Pulmonary artery endothelial cell (primary cell): ENCODE measurements at regions not wholly inside any gene's neighbourhood (a gene's known extent, or its start where the extent isn't known, plus 50 kb on each side); places are given as distances from the start of the nearest gene placed in this dataset.
"Not testable (repeated sequence)": the region's sequence is repeated elsewhere in the genome, so short reads cannot be mapped to it uniquely, and the experiment has no call there.

ENCODE experiments used
- DNase-seq: peaks from one replicate; pipeline ENCODE4 v3.0.0-alpha.2; 2011; ENCODE audit warnings: low read depth, low spot score

DNA sequence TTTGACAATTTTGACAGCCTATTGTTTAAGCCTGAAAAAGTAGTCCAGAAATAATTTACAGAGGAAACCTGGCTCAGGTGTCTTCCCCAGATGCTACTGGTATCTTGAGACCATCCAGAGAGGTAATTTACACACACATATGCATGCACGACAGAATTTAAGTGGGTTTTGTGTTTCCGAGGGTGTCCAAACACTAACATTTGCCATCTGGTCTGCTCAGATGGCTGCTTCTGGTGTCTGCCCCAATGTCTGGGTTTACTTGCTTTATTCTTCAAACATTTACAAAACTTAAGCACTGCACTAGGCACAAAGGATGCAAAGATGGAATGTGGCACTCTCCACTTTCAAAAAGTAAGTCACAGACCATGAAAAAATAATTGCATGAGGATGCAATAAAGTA lies 226.6 kb upstream of the EGLN3 start:
- DNase-seq = no peak

DNA sequence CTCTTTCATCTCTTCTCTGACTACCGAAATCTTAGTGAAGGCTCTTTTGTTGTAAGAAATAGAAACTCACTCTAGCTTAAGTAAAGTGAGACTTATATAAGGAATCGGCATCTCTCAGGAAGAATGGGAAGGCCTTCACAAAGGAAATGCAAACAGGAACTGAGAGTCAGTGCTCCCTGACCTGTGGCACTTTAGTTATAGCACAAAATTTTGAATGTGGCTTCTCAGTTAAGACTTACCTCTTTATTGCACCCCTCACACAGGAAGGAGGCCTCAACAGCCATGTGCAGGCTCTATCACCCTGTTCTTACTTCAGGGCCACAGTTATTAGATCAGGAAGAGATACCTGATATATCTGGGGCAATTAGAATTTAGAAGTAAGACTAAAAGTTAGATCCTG lies 224.7 kb upstream of the EGLN3 start:
- no peak for DNase-seq

DNA sequence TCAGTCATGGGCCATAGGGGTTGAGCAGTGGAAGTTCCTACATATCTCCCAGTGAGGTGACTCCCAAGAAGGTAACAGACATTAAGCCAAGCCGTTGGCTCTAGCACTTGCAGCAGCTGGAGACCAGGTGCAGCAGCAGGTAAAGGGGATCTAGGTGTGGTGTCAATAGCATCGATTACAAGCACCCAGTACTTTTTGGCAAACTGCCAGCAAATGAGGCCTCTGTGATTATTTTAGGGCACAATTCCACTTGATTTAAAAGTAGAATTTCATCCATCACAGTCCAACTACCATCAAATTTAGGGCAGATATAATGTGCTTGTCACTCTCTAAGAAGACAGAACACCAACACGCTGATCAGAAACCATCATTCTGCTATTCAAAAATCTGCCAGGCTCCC lies 224.1 kb upstream of the EGLN3 start:
- DNase-seq = no peak

DNA sequence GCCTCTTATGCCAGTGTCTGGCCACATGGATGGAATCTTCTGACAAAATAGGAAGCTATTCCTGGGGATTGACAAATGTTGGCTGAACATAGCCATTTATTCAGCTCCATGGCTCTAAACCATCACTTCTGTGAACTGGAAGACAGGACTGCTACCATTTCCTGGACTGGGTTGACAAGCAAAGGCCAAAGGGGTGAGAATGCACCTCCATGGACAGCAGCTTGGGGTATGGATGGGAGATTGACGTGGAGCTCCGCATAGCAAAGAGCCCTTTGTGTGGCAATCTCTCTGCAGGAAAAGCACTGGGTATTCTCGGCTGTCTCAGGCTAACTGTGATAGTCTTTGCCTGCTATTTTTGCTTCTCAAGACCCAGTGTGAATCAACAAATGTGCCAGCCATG lies 223.0 kb upstream of the EGLN3 start:
- no peak for DNase-seq

DNA sequence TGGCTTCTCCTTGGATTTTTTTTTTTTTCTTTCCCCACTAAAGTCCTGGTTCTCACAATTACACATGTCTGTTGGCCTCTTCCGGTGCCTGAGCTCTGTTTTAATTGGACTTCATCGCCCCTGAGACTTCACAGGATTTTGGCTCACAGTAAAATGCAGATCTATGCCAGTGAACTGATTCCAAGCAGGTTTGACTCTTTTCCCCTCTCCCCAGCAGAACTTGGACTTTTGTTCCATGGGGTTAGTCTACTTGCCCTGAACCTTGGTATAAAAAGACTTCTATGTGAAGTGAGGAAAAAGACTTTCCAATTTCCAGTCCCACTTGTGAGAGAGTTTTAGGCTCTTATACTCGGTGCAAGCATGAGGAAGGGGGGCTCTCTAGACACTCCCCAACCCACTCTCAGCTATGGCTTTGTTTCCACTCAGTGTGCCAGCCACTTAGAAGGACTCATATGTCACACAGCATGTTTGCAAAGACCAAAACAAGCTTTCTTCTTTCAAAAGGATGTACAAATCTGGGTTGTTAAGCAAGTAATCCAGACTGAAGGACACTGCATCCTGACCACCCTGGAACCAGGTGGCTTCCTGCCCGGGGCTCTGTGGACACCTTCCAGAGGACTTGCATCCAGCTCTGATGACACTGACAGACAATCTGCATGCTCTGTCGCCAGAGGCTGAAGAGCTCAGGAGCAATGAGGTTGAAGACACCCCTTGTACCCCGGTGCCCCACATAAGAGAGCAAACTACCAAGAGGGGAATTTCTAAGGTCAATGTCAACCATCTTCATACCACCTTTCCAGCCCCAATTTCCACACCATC lies 221.9 kb upstream of the EGLN3 start:
- no peak for DNase-seq

DNA sequence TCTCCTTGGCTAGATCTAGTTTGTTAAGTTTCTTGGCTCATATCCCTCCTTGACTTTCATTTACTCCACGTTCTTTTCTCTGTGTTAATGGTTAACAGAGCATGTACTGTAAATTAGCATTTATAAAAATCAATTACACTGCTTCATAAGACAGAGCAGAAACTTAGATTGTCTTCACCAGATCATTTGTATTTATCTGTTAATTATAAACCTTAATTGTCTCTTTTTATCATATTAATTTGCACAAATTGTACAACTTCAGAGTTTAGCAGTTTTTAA lies 221.2 kb upstream of the EGLN3 start:
- DNase-seq = no peak

DNA sequence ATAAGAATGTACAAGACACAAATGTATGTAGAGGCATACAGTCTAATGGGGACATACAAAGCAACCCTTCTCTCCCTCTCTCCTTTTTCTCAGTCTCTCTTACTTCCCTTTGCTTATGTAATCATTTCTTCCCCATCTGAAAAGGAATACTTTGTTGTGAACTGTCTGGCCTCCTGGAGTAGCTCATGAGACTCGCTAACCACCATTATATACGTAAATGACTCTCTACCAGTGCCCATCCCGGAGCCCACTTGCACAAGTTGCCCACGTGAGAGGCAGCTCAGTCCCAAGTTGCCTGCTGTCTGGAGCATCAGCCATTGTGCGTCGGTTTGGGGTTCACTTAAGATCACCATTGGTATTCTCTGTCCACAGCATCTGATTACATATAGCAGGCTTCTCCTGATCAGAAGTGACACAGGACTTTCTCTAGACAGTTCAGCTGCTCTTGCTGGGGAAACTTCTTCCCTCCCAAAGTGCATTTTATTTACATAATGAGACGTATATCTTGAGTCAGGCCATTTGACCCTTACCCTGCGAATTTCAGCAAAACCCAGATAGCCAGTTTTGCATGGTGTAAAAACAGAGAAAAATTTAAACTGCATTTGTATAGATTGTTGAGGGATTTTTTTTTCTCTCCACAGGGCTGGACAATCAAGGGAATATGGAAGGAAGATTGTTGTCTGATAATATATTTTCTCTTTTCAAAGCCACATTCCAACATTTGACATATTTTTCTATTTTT lies 220.7 kb upstream of the EGLN3 start:
- DNase-seq = no peak

DNA sequence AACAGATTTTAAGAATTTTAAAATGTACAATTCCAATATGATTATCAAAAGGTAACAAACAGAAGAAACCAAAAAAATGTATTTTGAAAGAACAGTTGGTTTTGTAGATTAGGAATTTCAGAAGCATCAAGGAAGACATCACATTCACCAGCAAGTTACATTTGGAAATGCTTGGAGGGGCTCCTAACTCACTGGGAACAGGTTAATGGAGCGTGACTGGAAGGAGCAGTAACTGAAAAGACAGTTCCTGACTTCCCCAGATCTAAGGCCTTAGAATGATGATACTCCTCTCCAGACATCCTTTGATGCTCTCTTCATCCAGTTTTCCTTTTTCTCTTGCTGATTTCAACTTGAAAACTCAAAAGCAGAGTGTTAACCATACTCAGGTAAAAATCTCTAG lies 220.0 kb upstream of the EGLN3 start:
- no peak for DNase-seq

DNA sequence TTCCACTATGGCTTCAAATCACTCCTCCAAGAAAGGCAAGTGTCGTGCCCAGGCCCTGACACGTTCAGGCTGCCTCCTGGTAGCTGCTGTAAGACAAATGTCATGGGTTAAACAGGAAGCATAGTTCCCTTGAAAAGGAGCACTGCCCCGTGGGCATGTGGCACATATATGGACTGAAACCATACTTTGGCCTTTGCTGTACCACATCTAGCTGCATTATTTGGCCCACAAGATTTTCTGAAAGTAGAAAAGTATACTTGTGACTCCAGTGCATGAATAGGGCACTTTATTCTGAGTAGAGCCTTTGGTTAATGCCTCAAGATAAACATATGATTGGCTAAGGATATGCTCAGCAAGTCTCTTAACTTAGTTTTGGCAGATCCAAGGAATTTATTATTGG lies 218.7 kb upstream of the EGLN3 start:
- no peak for DNase-seq

DNA sequence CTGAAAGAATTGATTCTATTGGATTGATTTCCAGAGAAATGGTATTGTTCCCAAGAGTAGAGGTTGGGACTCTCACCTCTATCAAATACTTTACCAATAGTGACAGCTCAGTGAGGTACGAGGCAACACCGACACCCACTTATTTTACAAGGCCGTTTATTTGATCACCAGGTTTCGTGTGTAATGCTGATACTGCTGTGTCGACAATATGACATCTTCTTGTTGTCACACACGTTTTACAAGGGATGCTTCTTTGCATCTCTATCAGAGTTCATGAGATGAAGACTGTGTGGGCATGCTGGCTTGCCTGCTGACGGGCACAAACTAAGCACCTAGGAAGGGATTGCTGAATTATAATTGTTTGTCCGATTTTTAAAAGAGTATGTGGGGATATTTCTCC lies 217.8 kb upstream of the EGLN3 start:
- no peak for DNase-seq

DNA sequence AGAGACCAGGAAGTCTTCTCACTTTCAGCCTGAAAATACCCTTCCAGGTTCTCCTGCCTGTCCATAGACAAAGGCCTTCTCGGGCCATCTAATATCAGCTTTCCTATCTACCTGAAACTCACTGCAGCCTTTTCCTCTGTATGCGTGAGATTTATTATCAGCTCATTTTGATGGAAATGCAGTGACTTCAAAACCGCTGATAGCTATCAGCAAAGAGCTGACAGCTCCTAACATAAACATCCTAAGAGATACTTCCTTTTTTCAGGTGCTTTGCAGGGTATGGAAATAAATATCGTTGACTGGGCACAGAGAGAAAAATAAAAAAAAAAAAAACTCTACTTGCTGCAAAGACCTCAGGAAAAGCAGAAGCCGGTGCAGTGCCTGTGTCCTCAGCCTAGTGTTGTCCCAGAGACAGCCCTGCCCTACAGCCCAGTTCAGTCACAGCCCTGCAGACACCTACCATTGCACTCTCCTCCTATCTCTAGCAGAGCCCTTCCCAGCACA lies 215.0 kb upstream of the EGLN3 start:
- no peak for DNase-seq

DNA sequence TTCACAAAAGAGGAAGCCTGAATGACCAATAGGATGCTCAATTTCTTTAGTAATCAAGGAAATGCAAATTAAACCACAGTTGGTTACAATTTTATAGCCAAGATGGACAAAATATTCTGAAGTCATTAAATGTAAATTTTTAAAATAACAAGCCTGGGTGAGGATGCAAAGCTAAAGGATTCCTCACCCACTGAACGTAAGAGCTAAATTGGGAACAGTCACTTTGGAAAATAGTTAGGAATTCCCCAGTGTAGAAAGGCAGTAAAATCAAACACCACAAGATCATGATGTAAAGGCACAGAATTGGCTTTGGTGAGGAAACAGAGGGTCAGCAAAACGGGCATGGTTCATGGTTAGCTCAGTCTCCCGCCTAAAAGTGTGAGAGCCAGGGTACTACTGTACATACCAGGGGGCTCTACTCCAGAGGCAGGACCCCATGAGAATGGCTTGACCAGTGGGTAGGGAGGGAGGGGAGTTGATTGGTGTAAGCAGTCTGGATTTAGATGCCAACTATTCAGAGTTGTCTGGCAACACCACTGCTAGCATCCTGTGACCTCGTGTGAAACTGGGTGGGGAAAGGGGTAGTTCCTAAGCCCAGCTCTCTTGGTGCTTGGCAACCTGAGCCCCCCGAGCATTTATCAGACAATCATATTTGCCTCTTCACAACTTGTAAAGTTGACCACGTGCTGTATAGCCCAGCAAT lies 213.4 kb upstream of the EGLN3 start:
- no peak for DNase-seq

DNA sequence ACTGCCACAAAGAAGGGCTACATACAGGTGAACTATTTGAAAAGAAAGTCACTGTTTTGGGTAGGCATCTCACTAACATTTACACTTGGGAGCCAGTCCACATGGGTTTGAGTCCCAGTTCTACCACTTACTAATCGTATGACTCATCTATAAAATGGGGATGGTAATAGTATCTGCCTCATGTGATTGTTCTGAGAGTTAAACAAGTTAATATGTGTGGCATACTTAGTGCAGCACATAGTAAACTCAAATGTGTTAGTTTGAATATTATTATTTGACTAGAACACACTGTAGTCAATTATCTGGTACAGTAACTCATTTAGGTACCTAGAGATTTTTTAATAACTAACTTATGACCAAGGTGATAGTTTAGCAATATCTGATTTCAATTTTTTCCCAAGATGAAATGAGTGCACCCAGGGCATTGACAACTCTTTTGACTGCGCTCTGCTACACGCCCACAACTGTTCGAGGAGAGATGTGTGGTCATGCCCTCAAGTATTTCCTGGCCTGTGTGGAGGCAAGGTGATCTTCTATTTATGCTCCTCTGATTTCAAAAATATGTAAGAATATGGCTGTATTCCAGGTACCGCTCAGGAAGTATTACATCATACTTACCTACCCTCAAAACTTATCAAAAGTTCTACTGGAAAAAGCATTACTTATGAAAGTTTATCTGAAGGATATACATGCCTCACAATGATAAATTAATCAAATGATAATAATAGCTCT lies 210.6 kb upstream of the EGLN3 start:
- no peak for DNase-seq

DNA sequence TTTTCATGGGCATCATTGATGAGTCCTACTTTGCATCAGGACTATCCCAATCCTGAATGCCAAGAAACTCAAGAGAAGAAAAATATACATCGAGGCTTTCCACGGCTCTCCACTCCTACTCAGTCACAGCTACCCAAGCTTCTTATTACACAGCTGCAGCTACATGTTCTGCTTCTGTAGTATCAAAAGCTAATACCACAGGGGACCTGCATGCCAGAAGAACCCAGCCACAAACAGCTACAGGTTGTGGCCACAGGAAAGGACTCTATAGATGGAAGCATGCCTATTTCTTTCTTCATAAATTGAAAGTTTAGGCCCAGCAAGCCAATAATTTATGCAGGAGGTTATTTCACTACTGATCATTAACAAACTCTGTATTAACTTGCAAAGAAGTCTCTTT lies 209.7 kb upstream of the EGLN3 start:
- no peak for DNase-seq

DNA sequence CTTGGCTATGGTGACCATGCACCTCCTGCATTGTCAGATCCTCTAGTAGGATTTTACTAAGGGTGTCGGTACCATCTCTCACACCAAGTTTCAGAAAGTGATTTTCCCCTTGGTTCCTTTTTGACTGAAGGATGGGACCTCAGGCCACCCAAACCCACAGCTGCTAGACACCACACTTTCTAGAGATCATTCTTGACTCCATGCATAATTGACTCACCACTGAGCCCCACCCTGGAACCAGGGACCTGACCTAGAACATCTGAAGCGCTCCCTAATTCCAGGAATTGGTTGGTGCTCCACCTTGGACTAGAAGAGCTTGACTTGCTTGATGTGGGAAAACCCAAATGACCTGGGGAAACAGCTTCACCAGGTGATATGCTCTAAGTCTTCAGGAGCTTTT lies 206.8 kb upstream of the EGLN3 start:
- DNase-seq = no peak

DNA sequence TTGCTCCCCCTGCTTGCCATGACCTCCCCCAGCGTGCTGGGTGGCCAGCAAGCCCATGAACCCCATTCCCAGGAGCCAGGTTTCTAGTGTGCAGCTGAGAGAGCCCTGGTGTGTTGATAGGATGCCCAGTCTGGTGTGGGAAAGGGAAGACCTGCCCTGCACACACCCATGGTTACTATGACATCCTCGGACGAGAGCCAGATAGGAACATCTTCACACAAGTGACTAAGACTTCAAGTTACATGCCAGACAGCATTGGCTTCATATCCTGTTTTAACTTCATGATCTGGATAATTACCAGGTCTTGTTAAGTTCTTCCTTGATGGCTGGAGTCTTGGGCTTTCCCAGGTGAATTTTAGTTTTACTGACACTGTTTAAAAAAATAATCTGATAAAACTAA lies 196.6 kb upstream of the EGLN3 start:
- no peak for DNase-seq

DNA sequence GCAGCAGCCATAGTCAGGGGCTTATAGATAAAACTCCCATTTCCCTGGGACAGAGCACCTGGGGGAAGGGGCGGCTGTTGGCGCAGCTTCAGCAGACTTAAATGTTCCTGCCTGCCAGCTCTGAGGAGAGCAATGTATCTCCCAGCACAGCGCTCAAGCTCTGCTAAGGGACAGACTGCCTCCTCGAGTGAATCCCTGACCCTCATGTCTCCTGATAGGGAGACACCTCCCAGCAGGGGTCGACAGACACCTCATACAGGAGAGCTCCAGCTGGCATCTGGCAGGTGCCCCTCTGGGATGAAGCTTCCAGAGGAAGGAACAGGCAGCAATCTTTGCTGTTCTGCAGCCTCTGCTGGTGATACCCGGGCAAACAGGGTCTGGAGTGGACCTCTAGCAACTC lies 189.3 kb upstream of the EGLN3 start:
- DNase-seq = not testable (repeated sequence)

DNA sequence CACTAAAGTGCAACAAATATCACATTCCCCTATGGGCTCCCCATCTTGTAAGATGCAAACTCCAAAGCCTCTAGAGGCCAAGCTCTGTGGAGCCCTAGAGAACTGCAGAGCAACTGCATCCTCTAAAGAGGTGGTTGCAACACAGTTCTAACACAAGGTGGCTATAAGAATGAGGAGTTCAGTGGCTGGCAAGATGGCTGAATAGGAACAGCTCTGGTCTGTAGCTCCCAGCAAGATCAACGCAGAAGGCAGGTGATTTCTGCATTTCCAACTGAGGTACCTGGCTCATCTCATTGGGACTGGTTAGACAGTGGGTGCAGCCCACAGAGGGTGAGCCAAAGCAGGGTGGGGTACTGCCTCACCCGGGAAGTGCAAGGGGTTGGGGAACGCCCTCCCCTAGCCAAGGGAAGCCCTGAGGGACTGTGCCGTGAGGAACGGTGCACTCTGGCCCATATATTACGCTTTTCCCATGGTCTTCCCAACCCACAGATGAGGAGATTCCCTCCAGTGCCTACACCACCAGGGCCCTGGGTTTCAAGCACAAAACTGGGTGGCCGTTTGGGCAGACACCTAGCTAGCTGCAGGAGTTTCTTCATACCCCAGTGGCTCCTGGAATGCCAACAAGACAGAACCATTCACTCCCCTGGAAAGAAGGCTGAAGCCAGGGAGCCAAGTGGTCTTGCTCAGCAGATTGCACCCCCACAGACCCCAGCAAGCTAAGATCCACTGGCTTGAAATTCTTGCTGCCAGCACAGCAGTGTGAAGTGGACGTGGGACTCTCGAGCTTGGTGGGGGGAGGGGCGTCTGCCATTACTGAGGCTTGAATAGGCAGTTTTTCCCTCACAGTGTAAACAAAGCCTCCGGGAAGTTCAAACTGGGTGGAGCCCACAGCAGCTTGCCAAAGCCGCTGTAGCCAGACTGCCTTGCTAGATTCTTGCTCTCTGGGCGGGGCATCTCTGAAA lies 188.6 kb upstream of the EGLN3 start:
- DNase-seq = not testable (repeated sequence)

DNA sequence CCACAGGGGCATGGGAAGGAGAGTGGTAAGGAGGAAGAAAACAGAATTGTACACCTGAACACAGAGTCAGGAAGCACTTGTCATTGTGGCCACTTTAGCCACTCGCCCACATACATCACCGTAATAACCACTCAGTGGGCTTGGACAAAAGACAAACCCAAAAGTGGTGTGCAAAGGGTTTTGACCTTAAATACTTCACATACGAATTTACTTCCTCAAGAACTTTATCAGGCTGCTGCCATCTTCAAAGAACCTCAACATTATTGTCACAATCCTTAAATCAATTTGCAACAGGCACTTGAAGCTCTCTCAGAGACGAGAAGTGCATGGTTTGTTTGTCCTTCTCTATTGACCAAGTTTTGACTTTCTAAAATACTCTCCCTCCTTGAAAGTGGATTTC lies 187.3 kb upstream of the EGLN3 start:
- no peak for DNase-seq

DNA sequence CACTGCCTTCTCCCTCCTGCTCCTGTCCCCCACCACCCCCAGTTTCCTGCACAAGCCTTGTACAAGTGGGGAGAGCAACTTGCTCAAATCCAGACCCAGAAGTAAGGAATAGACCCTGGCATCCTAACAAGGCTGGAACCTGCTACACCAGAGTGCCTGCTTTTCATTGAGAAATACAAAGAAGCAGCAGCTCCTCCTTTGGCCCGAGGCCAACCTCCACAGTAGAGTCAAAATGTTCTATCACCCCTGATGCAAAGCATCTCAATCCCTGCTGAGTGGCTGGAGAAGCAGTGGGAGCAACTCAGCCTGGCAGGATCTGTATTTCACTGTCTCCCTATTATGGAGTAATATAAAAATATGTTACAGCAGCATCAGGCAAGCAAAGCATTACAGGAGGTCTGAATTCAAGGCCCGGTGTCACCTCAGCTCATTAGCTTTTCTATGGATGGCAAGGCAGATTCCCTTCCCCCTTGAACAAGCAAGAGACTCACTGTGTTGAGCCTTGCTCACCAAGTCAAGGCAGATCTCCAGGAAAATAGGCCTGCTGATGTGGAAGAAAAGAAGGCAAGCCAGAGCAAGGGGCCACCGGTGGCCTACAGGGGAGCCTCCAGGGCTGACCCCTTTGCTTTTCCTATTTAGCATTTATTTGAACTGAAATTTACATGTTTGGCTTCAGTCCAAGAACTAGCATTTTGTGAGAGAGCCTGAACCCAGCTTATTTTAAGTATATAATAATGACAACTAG lies 186.3 kb upstream of the EGLN3 start:
- no peak for DNase-seq
